ENCODE measurements at regions not wholly inside any gene's neighbourhood (a gene's known extent, or its start where the extent isn't known, plus 50 kb on each side); places are given as distances from the start of the nearest gene placed in this dataset.

DNA sequence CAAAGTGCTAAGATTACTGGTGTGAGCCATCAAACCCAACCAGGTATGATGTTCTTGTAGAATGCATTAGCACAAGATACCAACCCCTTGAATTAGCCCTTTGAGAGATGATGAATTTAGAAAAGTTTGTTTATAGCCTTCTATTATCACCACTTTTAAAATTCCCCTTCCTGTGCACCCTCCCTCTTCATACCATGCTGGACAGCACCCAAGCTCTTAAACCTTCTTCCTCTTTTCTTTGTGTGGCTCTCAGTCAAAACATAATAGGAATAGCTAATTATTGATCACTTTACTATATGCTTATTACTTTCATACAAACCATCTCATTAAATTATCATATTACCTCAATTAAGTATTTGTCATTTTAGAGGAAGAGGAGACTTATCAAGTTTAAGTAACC, 87.6 kb upstream of the TMED7 start:
- TF ChIP-seq, protein P1, sequence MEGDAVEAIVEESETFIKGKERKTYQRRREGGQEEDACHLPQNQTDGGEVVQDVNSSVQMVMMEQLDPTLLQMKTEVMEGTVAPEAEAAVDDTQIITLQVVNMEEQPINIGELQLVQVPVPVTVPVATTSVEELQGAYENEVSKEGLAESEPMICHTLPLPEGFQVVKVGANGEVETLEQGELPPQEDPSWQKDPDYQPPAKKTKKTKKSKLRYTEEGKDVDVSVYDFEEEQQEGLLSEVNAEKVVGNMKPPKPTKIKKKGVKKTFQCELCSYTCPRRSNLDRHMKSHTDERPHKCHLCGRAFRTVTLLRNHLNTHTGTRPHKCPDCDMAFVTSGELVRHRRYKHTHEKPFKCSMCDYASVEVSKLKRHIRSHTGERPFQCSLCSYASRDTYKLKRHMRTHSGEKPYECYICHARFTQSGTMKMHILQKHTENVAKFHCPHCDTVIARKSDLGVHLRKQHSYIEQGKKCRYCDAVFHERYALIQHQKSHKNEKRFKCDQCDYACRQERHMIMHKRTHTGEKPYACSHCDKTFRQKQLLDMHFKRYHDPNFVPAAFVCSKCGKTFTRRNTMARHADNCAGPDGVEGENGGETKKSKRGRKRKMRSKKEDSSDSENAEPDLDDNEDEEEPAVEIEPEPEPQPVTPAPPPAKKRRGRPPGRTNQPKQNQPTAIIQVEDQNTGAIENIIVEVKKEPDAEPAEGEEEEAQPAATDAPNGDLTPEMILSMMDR (conservative IDR thresholded peaks at IDR 0.05): no peak
- no peak for TF ChIP-seq EZH2 (IDR thresholded peaks at IDR 0.05; ENCODE audit: low read depth)

Measured in PC-9 (cell line).